WI38 (cell line): ENCODE measurements at regions not wholly inside any gene's neighbourhood (a gene's known extent, or its start where the extent isn't known, plus 50 kb on each side); places are given as distances from the start of the nearest gene placed in this dataset.

Source experiments
- H3K4me3 ChIP-seq: 2 replicates; pipeline ENCODE4 v1.5.1; 2011; ENCODE audit warnings: low read depth, mild to moderate bottlenecking, control low read depth, low read length
- TF ChIP-seq, protein P1 (sequence below): IDR thresholded peaks from 2 replicates; pipeline ENCODE4 v1.5.1; 2012; ENCODE audit warnings: low read depth, mild to moderate bottlenecking, control low read depth, low read length

DNA sequence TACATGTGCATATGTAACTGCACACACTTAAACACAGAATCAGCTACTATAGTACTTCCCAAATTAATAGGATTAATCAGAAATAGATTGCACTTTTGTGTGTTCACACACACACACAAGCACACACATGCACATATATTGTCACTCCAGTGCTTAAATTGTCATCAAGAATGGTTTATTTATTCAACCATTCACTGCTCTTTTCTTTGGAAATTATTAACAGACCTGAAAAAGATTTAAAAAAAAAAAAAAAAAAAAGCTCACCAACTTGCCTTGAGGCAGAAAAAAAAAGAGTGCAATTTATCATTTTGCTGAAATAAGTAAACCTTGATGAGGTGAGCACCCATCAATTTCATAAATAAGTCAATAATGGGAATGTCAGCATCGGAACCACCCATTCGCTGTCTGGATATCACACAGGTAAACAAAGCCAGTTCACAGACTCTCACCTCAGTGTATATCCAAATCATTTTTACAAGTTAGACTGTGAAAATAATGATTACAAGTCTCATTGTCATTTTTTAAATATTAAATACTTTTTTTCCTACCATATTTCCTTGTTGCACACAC, 562.8 kb downstream of the BNC2 start:
- TF ChIP-seq, protein P1, sequence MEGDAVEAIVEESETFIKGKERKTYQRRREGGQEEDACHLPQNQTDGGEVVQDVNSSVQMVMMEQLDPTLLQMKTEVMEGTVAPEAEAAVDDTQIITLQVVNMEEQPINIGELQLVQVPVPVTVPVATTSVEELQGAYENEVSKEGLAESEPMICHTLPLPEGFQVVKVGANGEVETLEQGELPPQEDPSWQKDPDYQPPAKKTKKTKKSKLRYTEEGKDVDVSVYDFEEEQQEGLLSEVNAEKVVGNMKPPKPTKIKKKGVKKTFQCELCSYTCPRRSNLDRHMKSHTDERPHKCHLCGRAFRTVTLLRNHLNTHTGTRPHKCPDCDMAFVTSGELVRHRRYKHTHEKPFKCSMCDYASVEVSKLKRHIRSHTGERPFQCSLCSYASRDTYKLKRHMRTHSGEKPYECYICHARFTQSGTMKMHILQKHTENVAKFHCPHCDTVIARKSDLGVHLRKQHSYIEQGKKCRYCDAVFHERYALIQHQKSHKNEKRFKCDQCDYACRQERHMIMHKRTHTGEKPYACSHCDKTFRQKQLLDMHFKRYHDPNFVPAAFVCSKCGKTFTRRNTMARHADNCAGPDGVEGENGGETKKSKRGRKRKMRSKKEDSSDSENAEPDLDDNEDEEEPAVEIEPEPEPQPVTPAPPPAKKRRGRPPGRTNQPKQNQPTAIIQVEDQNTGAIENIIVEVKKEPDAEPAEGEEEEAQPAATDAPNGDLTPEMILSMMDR: no peak
- no peak overlapping the region for H3K4me3 ChIP-seq

DNA sequence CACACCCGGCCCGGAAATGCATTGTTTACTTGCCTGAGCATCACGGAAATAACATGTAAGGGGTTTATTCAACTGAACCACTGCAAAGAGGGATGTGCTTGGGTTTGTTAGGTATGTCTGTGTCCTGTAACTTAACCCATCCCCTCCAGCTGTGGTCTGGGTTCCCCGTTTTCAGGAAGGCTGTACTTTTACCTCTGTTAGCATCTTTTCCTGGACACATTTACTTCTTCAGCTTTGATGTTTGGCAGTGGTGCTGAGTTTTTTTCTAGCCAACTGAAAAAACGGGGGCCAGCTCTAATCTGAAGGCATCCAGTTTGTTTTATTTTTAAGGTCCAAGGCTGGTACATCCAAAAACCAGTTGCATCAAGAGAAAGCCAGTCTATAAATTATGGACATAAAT, 561.8 kb downstream of the BNC2 start:
- H3K4me3 ChIP-seq: no peak overlapping the region
- TF ChIP-seq, protein P1: no peak

DNA sequence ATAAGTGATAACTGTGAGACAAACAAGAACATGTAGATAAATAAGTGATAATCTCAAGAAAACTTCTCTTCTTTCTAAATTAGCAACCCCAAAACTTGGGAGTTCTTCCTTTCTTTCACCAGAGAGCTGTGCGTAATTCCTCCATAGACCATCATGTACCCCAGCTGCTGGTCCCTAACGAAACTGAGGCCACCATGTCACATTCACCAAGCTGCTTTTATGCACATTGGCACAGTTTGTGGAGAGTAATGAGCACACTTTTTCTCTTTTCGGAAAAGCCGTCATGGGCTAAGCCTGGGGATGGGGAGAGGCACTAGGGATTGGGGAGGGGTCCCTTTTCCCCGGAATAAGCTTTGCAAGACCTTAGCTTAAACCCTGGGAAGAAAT, 561.4 kb downstream of the BNC2 start:
- no peak overlapping the region for H3K4me3 ChIP-seq
- TF ChIP-seq, protein P1: no peak

DNA sequence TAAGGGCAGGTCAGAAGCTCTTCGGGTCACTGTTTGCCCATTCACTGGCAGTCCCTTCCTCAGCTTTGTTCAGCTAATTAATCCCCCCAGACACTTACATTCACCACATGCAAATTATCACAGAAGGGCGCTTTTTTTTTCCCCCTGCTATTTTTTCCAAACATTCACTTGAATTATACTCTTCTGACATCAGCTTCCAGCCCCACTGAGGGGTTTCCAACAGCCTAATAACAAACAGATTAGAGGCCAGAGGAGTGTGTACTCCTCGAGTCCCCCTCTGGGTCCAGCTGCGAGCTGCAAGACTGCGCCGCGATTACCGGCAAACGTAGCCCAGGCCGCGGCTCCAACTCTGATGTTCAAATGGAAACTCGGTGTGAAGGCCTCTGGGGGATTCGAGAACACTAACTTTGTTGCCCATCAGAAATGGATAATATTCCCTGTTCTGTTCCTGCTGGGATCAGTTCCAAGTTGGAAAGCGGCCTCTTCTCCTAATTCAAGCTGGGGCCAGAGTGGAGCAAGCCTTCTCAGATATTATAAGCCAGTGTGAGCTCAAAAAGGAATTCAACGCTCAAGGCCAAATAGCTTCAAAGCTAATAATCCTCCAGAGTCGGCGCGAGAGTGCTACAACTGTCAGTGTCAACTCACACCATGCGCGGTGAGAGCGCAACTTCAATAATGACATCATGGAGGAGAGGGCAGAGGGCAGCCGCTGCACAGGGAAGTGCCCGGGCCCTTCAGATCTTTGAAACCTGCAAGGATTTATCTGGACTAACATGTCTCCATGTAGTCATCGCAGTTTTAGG, 560.8 kb downstream of the BNC2 start:
- TF ChIP-seq, protein P1: no peak
- H3K4me3 ChIP-seq: no peak overlapping the region

DNA sequence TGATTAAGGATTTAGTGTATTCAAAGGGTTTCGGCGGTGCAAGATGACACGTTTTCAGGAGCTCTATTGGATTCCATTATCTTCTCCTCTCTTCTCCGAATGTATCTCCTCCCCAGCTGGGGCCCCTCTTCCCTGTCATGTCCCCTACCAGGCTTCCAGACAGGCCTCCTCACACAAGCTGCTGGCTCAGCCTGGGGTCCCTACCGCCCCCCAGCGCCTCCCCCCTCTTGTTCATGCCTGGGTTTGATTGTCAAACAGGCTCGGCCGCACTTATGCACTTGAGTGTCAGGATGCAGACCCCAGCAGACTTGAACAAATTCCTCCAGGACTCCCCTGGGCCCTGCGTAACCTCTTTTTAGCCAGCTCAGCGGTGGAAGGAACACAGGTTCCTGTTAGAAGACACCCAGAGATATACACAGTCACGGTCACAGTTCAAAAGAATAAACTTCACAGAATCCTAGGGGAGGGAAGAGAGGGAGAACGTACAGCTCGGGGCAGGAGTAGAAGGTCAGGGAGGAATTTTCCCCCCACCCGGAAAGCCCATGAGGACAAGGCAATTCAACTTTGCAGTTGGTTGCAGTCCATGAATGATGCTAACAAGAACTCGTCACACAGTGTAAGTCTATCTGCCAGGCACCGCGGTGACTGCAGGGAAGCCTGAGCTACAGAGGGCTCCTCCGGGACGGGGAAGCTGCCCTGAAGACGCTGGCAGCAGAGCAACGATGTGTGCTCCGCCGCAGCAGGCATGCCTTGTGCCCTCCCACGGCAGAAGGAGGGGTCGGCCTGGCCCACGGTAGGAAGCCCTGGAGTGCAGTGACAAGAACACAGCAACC, 560.0 kb downstream of the BNC2 start:
- no peak overlapping the region for H3K4me3 ChIP-seq
- TF ChIP-seq, protein P1: no peak

DNA sequence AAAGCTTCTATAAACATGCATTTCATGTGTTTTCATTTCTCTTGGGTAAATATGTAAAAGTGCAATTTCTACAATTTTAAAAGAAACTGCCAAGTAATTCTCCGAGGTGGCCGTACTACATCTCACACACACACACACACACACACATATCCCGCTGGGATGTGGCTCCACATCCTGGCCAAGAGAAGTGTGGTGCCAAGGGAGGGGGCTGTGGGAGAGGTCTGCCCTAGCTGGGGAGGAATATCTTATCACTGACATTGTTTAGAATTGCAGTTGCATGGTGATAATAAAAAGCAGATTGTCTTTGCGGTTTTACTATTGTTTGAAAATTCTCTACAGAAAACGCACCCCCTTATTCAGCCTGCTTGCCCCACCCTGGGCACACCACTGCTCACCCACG, 558.4 kb downstream of the BNC2 start:
- TF ChIP-seq, protein P1: no peak
- no peak overlapping the region for H3K4me3 ChIP-seq

DNA sequence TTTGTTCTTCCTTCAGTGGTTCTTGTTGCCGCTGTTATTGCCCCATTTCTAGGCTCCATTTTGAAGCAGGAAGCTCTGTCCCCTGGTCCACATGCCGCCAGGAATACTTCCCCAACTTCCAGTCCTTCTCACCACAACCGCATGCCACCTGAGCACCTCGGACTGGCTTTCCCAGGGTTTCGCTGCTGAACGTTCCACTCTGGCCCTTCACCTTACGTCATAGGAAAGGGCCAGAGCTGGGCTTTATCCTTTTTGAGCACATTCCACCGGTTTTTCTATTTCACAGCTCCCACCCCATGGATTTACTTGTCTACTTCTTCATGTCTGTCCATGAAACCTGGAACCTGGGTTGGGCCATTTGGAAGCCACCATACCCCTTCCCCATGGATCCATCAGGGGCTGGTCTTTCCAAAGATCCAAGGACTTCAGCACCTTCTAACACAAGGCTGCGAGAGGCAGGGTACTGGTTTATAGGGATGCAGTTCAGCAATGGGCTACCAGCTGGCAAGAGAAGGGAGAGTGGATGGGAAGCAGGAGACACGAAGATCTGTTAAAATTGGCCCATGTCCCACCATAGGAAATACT, 557.4 kb downstream of the BNC2 start:
- TF ChIP-seq, protein P1: no peak
- H3K4me3 ChIP-seq: no peak overlapping the region
